IMR-90 (cell line): ENCODE measurements at regions not wholly inside any gene's neighbourhood (a gene's known extent, or its start where the extent isn't known, plus 50 kb on each side); places are given as distances from the start of the nearest gene placed in this dataset.

Experiments used
- ATAC-seq: fragments of 200-7000 bp; cut with Tn5 transposase; 2 replicates; pipeline ENCODE4 v1.9.1; 2020; ENCODE audit warnings: low read depth, mild to moderate bottlenecking, moderate library complexity
- BruUV-seq: library from RNA; stranded (reverse); fragments of 400-500 nt; replicated peaks from 2 replicates; lab custom pipeline; 2021; lab: Mats Ljungman, UMichigan
- CTCF ChIA-PET: fragments of 300-600 bp; formaldehyde crosslinking; extraction: SDS; loops from one replicate; lab custom pipeline; 2021; ENCODE audit warnings: antibody characterized with exemption; lab: Yijun Ruan, JAX
- POLR2A ChIA-PET: fragments of 300-600 bp; sonication (Branson Sonifier 250); formaldehyde crosslinking; loops from one replicate; lab custom pipeline; 2022; ENCODE audit warnings: antibody characterized with exemption; ENCODE audit not compliant: unreplicated experiment; lab: Charles Lee
- DNase-seq: peaks from one replicate; pipeline ENCODE4 v3.0.0; 2013
- H2AFZ ChIP-seq: replicated peaks from 2 replicates; pipeline ENCODE3; 2013; ENCODE audit warnings: low read length, mild to moderate bottlenecking; ENCODE audit not compliant: poor library complexity
- H2AK5ac ChIP-seq: 2 replicates; pipeline ENCODE4 v1.6.1; 2013; ENCODE audit warnings: low read depth, low read length, inconsistent platforms
- H2AK9ac ChIP-seq: replicated peaks from 2 replicates; pipeline ENCODE3; 2013; ENCODE audit warnings: mild to moderate bottlenecking, low read depth, low read length, moderate library complexity; ENCODE audit not compliant: poor library complexity
- H2BK120ac ChIP-seq: 2 replicates; pipeline ENCODE4 v1.6.1; 2013; ENCODE audit warnings: low read depth, low read length, inconsistent platforms
- H2BK15ac ChIP-seq: 3 replicates; pipeline ENCODE4 v1.6.1; 2013; ENCODE audit warnings: low read depth, low read length, inconsistent platforms
- H2BK20ac ChIP-seq: 2 replicates; pipeline ENCODE4 v1.6.1; 2013; ENCODE audit warnings: low read depth, mild to moderate bottlenecking, inconsistent platforms, low read length, moderate library complexity
- H2BK5ac ChIP-seq: 2 replicates; pipeline ENCODE4 v1.6.1; 2013; ENCODE audit warnings: mild to moderate bottlenecking, low read depth, low read length, inconsistent platforms; ENCODE audit not compliant: poor library complexity, severe bottlenecking
- H3K14ac ChIP-seq: replicated peaks from 2 replicates; pipeline ENCODE4 v1.6.1; 2013; ENCODE audit warnings: low read depth, low read length, inconsistent platforms
- H3K18ac ChIP-seq: 2 replicates; pipeline ENCODE4 v1.6.1; 2013; ENCODE audit warnings: low read depth, low read length, control low read depth
- H3K23ac ChIP-seq: 2 replicates; pipeline ENCODE4 v1.6.1; 2013; ENCODE audit warnings: low read depth, low read length, inconsistent platforms
- H3K27ac ChIP-seq: 2 replicates; pipeline ENCODE4 v1.5.1; 2013; ENCODE audit warnings: mild to moderate bottlenecking, control low read depth, low read length; ENCODE audit not compliant: insufficient read depth
- H3K27me3 ChIP-seq: 2 replicates; pipeline ENCODE4 v1.6.1; 2013; ENCODE audit warnings: low read length; ENCODE audit not compliant: control insufficient read depth, insufficient read depth
- H3K36me3 ChIP-seq: 2 replicates; pipeline ENCODE4 v1.6.1; 2013; ENCODE audit warnings: low read length, mixed read lengths; ENCODE audit not compliant: control insufficient read depth, insufficient read depth
- H3K4ac ChIP-seq: 2 replicates; pipeline ENCODE4 v1.6.1; 2013; ENCODE audit warnings: low read depth, low read length, inconsistent platforms
- H3K4me1 ChIP-seq: 2 replicates; pipeline ENCODE4 v1.6.1; 2013; ENCODE audit warnings: low read length, mixed read lengths; ENCODE audit not compliant: control insufficient read depth, insufficient read depth
- H3K4me2 ChIP-seq: 2 replicates; pipeline ENCODE4 v1.6.1; 2013; ENCODE audit warnings: low read depth, mild to moderate bottlenecking, control low read depth, low read length, moderate library complexity
- H3K4me3 ChIP-seq: 2 replicates; pipeline ENCODE4 v1.5.1; 2013; ENCODE audit warnings: low read depth, mild to moderate bottlenecking, control low read depth, low read length, moderate library complexity; ENCODE audit not compliant: insufficient read depth
- H3K56ac ChIP-seq: 2 replicates; pipeline ENCODE4 v1.6.1; 2013; ENCODE audit warnings: low read length, inconsistent platforms; ENCODE audit not compliant: insufficient read depth; ENCODE audit errors: extremely low read depth
- H3K79me1 ChIP-seq, 2 experiments: 2 replicates each; pipeline ENCODE4 v1.6.1; 2013; ENCODE audit warnings: low read length in 2 of 2, inconsistent platforms in 1 of 2, low read depth in 1 of 2
- H3K9ac ChIP-seq: 2 replicates; pipeline ENCODE4 v1.6.1; 2013; ENCODE audit warnings: low read depth, low read length, control low read depth
- H3K9me1 ChIP-seq: 2 replicates; pipeline ENCODE4 v1.6.1; 2013; ENCODE audit warnings: low read length, inconsistent platforms; ENCODE audit not compliant: insufficient read depth
- H3K9me3 ChIP-seq: 2 replicates; pipeline ENCODE4 v1.6.1; 2013; ENCODE audit warnings: low read length; ENCODE audit not compliant: control insufficient read depth, insufficient read depth
- H4K20me1 ChIP-seq: 2 replicates; pipeline ENCODE4 v1.6.1; 2013; ENCODE audit warnings: low read length, inconsistent platforms; ENCODE audit not compliant: insufficient read depth
- H4K5ac ChIP-seq: 2 replicates; pipeline ENCODE4 v1.6.1; 2013; ENCODE audit warnings: mild to moderate bottlenecking, low read depth, low read length, control low read depth
- H4K8ac ChIP-seq, 2 experiments: 2 replicates each; pipeline ENCODE4 v1.6.1; 2013; ENCODE audit warnings: low read depth in 2 of 2, low read length in 2 of 2, control low read depth in 1 of 2, inconsistent platforms in 1 of 2
- H4K91ac ChIP-seq: 2 replicates; pipeline ENCODE4 v1.6.1; 2013; ENCODE audit warnings: low read depth, low read length, inconsistent platforms; ENCODE audit not compliant: insufficient read depth
- BHLHE40 ChIP-seq: fragments of 150-350 bp; IDR thresholded peaks from 2 replicates; pipeline ENCODE4 v1.6.1; 2016; ENCODE audit warnings: mild to moderate bottlenecking, low read depth, low read length
- CEBPB ChIP-seq: IDR thresholded peaks from 2 replicates; pipeline ENCODE4 v1.6.1; 2012; ENCODE audit warnings: low read depth, low read length, improper control_type of control experiment
- CHD1 ChIP-seq: IDR thresholded peaks from 2 replicates; pipeline ENCODE4 v1.6.1; 2012; ENCODE audit warnings: low read depth, low read length, improper control_type of control experiment
- CTCF ChIP-seq: conservative IDR thresholded peaks from 2 replicates; pipeline ENCODE4 v1.5.1; 2012; ENCODE audit warnings: mild to moderate bottlenecking, low read depth, low read length, improper control_type of control experiment
- MAFK ChIP-seq: IDR thresholded peaks from 2 replicates; pipeline ENCODE4 v1.6.1; 2012; ENCODE audit warnings: low read depth, low read length, improper control_type of control experiment
- MAZ ChIP-seq: IDR thresholded peaks from 2 replicates; pipeline ENCODE4 v1.6.1; 2012; ENCODE audit warnings: low read depth, mild to moderate bottlenecking, low read length, improper control_type of control experiment, moderate library complexity, borderline replicate concordance
- NFE2L2 ChIP-seq: fragments of 150-350 bp; IDR thresholded peaks from 2 replicates; pipeline ENCODE4 v1.6.1; 2016; ENCODE audit warnings: low read depth, mild to moderate bottlenecking, low read length
- POLR2A ChIP-seq: IDR thresholded peaks from 2 replicates; pipeline ENCODE4 v1.6.1; 2012; ENCODE audit warnings: mild to moderate bottlenecking, low read depth, low read length
- RFX5 ChIP-seq: IDR thresholded peaks from 2 replicates; pipeline ENCODE4 v1.8.0; 2012; ENCODE audit warnings: low read depth, mild to moderate bottlenecking, low read length, moderate library complexity
- SMC3 ChIP-seq: fragments of 150-350 bp; IDR thresholded peaks from 2 replicates; pipeline ENCODE4 v1.6.1; 2016; ENCODE audit warnings: low read depth, mild to moderate bottlenecking, antibody characterized with exemption, low read length, moderate library complexity
- USF2 ChIP-seq: fragments of 150-350 bp; IDR thresholded peaks from 2 replicates; pipeline ENCODE4 v1.6.1; 2017; ENCODE audit warnings: mild to moderate bottlenecking, antibody characterized with exemption, low read length, low read depth
- WGBS, 2 experiments: methylation state at CpG; one replicate each; pipeline versions ENCODE4 v1.1.5 to v1.1.7; 2013; ENCODE audit warnings: missing lambda C conversion rate in 2 of 2; ENCODE audit not compliant: insufficient read length in 1 of 2; ENCODE audit errors: extremely low coverage in 2 of 2; 5-methylcytosine and 5-hydroxymethylcytosine counted together
- dilution Hi-C: fragments of 300-500 bp; cut with HindIII; formaldehyde crosslinking; loops from one replicate; pipeline ENCODE4 v1.14.3; 2018; ENCODE audit warnings: low sequenced_read_pairs; ENCODE audit not compliant: unreplicated experiment
- in situ Hi-C: fragments of 300-500 bp; cut with MboI; formaldehyde crosslinking; loops from 3 replicates; pipeline ENCODE4 v1.14.3; 2019; ENCODE audit warnings: low sequenced_read_pairs, inconsistent platforms, mixed read lengths
- intact Hi-C: fragments of 100-400 bp; cut with micrococcal nuclease; formaldehyde crosslinking; loops from 2 replicates; pipeline ENCODE4 v1.10.0; 2022
- TF ChIP-seq, protein P1 (sequence below): fragments of 150-350 bp; IDR thresholded peaks from 2 replicates; pipeline ENCODE4 v1.6.1; 2016; ENCODE audit warnings: low read depth, mild to moderate bottlenecking, low read length, moderate library complexity, borderline replicate concordance

DNA sequence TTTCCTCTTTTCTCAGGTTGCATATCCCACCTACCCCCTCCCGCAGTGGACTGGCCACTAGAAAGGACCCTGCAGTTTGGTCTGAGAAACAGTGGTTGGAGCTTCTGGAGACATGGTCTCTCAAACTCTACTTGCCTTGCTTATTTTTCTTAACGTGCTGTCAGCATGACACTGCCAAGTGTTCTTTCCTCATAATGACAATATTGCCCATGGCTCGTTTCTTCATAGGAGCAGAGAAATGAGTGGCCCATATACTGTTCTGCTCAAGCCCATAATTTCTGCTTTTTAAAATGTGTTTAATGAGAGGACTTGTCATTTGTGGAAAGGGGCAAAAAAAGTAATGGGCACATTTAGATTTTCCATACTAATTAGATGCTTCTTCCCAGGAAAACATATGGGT, 828.7 kb downstream of the BCL11A start:
- POLR2A ChIA-PET, result no interaction called here
- TF ChIP-seq MAZ, result no peak
- no peak for TF ChIP-seq CTCF
- TF ChIP-seq CHD1, result no peak
- TF ChIP-seq, protein P1, sequence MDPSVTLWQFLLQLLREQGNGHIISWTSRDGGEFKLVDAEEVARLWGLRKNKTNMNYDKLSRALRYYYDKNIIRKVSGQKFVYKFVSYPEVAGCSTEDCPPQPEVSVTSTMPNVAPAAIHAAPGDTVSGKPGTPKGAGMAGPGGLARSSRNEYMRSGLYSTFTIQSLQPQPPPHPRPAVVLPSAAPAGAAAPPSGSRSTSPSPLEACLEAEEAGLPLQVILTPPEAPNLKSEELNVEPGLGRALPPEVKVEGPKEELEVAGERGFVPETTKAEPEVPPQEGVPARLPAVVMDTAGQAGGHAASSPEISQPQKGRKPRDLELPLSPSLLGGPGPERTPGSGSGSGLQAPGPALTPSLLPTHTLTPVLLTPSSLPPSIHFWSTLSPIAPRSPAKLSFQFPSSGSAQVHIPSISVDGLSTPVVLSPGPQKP, result no peak
- no peak for TF ChIP-seq USF2
- no peak for TF ChIP-seq NFE2L2
- no peak for TF ChIP-seq RFX5
- no peak for TF ChIP-seq CEBPB
- no peak for TF ChIP-seq BHLHE40
- TF ChIP-seq POLR2A, result no peak
- TF ChIP-seq MAFK, result no peak
- TF ChIP-seq SMC3, result no peak
- Histone ChIP-seq H3K27ac (no peak overlapping the region), H3K27me3 (no peaks in the 10 kb centered on the region), H2AK9ac (no peak overlapping the region), H3K56ac (no peak overlapping the region), H3K9me1 (no peaks in the 10 kb centered on the region), H3K23ac (no peak overlapping the region), H4K8ac (no peak overlapping the region), H2BK5ac (no peak overlapping the region), H3K79me1 (no peaks in the 10 kb centered on the region), H2AK5ac (no peak overlapping the region), H4K20me1 (no peaks in the 10 kb centered on the region), H4K91ac (no peak overlapping the region), H3K4me1 (no peaks in the 10 kb centered on the region), H3K9me3 (no peaks in the 10 kb centered on the region), H3K4me2 (no peak overlapping the region), H2BK20ac (no peak overlapping the region), H3K9ac (no peak overlapping the region), H2BK15ac (no peak overlapping the region), H3K18ac (no peak overlapping the region), H3K4ac (no peak overlapping the region), H3K36me3 (no peaks in the 10 kb centered on the region), H2BK120ac (no peak overlapping the region), H2AFZ (no peak overlapping the region), H3K4me3 (no peak overlapping the region), H3K14ac (no peak overlapping the region), H4K5ac (no peak overlapping the region)
- WGBS, 2 experiments, result no CpG with 5 or more reads among the region's 3 CpGs
- DNase-seq (no peak), ATAC-seq (no peak)
- CTCF ChIA-PET, result no interaction called here
- dilution Hi-C loops (no loop called here), in situ Hi-C loops (no loop called here), intact Hi-C loops (no loop called here)
- BruUV-seq, result no TSS peak
